Ishikawa (cell line): ENCODE measurements at regions not wholly inside any gene's neighbourhood (a gene's known extent, or its start where the extent isn't known, plus 50 kb on each side); places are given as distances from the start of the nearest gene placed in this dataset.

Experiments used
- CEBPB ChIP-seq: IDR thresholded peaks from 2 replicates; pipeline ENCODE4 v1.6.1; 2012
- CREB1 ChIP-seq: IDR thresholded peaks from 2 replicates; pipeline ENCODE4 v1.6.1; 2012; ENCODE audit warnings: low read depth
- EP300 ChIP-seq: IDR thresholded peaks from 2 replicates; pipeline ENCODE4 v1.6.1; 2012; ENCODE audit warnings: borderline replicate concordance
- MAX ChIP-seq: IDR thresholded peaks from 2 replicates; pipeline ENCODE4 v1.6.1; 2012
- NFIC ChIP-seq: IDR thresholded peaks from 2 replicates; pipeline ENCODE4 v1.6.1; 2012
- RAD21 ChIP-seq: IDR thresholded peaks from 2 replicates; pipeline ENCODE4 v1.6.1; 2012; ENCODE audit warnings: low read depth
- REST ChIP-seq: IDR thresholded peaks from 2 replicates; pipeline ENCODE4 v1.6.1; 2012; ENCODE audit warnings: low read depth, mild to moderate bottlenecking
- TAF1 ChIP-seq: IDR thresholded peaks from 2 replicates; pipeline ENCODE4 v1.6.1; 2012; ENCODE audit warnings: low read depth, mild to moderate bottlenecking
- TCF12 ChIP-seq: IDR thresholded peaks from 2 replicates; pipeline ENCODE4 v1.6.1; 2012; ENCODE audit warnings: low read depth
- TEAD4 ChIP-seq: IDR thresholded peaks from 2 replicates; pipeline ENCODE4 v1.6.1; 2012
- YY1 ChIP-seq: IDR thresholded peaks from 2 replicates; pipeline ENCODE4 v1.6.1; 2012; ENCODE audit warnings: low read depth
- ZBTB7A ChIP-seq: IDR thresholded peaks from 2 replicates; pipeline ENCODE4 v1.6.1; 2012; ENCODE audit warnings: low read depth
- TF ChIP-seq, protein P1 (sequence below): IDR thresholded peaks from 2 replicates; pipeline ENCODE4 v1.6.1; 2012

- no peak for TF ChIP-seq REST
- TF ChIP-seq CREB1, result no peak
- no peak for TF ChIP-seq TEAD4
- no peak for TF ChIP-seq EP300
- TF ChIP-seq MAX, result no peak
- no peak for TF ChIP-seq CEBPB
- no peak for TF ChIP-seq ZBTB7A
- no peak for TF ChIP-seq TAF1
- no peak for TF ChIP-seq RAD21
- no peak for TF ChIP-seq YY1
- no peak for TF ChIP-seq NFIC
- TF ChIP-seq, protein P1, sequence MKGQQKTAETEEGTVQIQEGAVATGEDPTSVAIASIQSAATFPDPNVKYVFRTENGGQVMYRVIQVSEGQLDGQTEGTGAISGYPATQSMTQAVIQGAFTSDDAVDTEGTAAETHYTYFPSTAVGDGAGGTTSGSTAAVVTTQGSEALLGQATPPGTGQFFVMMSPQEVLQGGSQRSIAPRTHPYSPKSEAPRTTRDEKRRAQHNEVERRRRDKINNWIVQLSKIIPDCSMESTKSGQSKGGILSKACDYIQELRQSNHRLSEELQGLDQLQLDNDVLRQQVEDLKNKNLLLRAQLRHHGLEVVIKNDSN, result no peak
- no peak for TF ChIP-seq TCF12
Observed at GRCh38 chr3:106687905-106688304, 689.3 kb upstream of the CCDC54 start.
